GM12878 (cell line): ENCODE measurements at regions not wholly inside any gene's neighbourhood (a gene's known extent, or its start where the extent isn't known, plus 50 kb on each side); places are given as distances from the start of the nearest gene placed in this dataset.
"Not testable (repeated sequence)": the region's sequence is repeated elsewhere in the genome, so short reads cannot be mapped to it uniquely, and the experiment has no call there.

ENCODE experiments used
- ATAC-seq: fragments of 200-7000 bp; cut with Tn5 transposase; 3 replicates; pipeline ENCODE4 v1.9.1; 2020; ENCODE audit warnings: mild to moderate bottlenecking, moderate library complexity
- BruUV-seq: library from RNA; stranded (reverse); fragments of 400-500 nt; replicated peaks from 2 replicates; lab custom pipeline; 2021; lab: Mats Ljungman, UMichigan
- CTCF ChIA-PET: fragments of 300-600 bp; sonication (Branson Sonifier 250); formaldehyde crosslinking; extraction: SDS; loops from one replicate; lab custom pipeline; 2021; ENCODE audit warnings: inconsistent platforms; lab: Yijun Ruan, JAX
- POLR2A ChIA-PET: fragments of 350-600 bp; formaldehyde crosslinking; extraction: SDS; loops from one replicate; lab custom pipeline; 2021; ENCODE audit warnings: inconsistent platforms; lab: Charles Lee
- RAD21 ChIA-PET: fragments of 300-600 bp; sonication (Branson Sonifier 250); formaldehyde crosslinking; loops from one replicate; lab custom pipeline; 2023; ENCODE audit warnings: antibody characterized with exemption; ENCODE audit not compliant: unreplicated experiment; lab: Charles Lee
- SMC1A ChIA-PET: fragments of 300-600 bp; sonication (Branson Sonifier 250); formaldehyde crosslinking; loops from one replicate; lab custom pipeline; 2023; ENCODE audit not compliant: unreplicated experiment, uncharacterized antibody; lab: Charles Lee
- DNase-seq: peaks from one replicate; pipeline ENCODE4 v3.0.0-alpha.2; 2011; ENCODE audit warnings: low read depth, low spot score
- FAIRE-seq: peaks from 3 replicates; lab custom pipeline; 2011; peaks lifted over from hg19 to GRCh38; lab: Jason Lieb, UNC
- H2AFZ ChIP-seq: 2 replicates; pipeline ENCODE4 v1.6.0; 2011; ENCODE audit warnings: low read depth, low read length, control low read depth; ENCODE audit not compliant: control insufficient read depth
- H3K27ac ChIP-seq: 2 replicates; pipeline ENCODE4 v1.5.1; 2011; ENCODE audit warnings: control low read depth; ENCODE audit not compliant: control insufficient read depth, insufficient read depth
- H3K27me3 ChIP-seq, 2 experiments: replicated peaks in 1 of 2; 2 replicates each; pipeline versions ENCODE4 v1.6.0 to v1.6.1; 2011; ENCODE audit warnings: low read length in 1 of 2; ENCODE audit not compliant: control insufficient read depth in 2 of 2, insufficient read depth in 2 of 2
- H3K36me3 ChIP-seq, 2 experiments: 2 replicates each; pipeline ENCODE4 v1.5.1; 2011; ENCODE audit warnings: low read length in 1 of 2; ENCODE audit not compliant: control insufficient read depth in 2 of 2, insufficient read depth in 2 of 2
- H3K4me1 ChIP-seq: 2 replicates; pipeline ENCODE4 v1.6.1; 2011; ENCODE audit warnings: mild to moderate bottlenecking, low read length, moderate library complexity, mixed read lengths; ENCODE audit not compliant: control insufficient read depth, insufficient read depth
- H3K4me2 ChIP-seq: 2 replicates; pipeline ENCODE4 v1.6.0; 2011; ENCODE audit warnings: control low read depth; ENCODE audit not compliant: control insufficient read depth, insufficient read depth
- H3K4me3 ChIP-seq: fragments of 200-600 bp; sonication (generic); 2 replicates; pipeline ENCODE4 v1.5.1; 2016
- H3K79me2 ChIP-seq: 2 replicates; pipeline ENCODE4 v1.6.0; 2011; ENCODE audit warnings: low read length; ENCODE audit not compliant: control insufficient read depth, insufficient read depth
- H3K9ac ChIP-seq: 2 replicates; pipeline ENCODE4 v1.8.0; 2011; ENCODE audit warnings: low read length, control low read depth, mixed read lengths; ENCODE audit not compliant: control insufficient read depth, insufficient read depth
- H3K9me3 ChIP-seq: replicated peaks from 3 replicates; pipeline ENCODE4 v1.5.1; 2011; ENCODE audit warnings: mild to moderate bottlenecking, low read length; ENCODE audit not compliant: control insufficient read depth, insufficient read depth
- H4K20me1 ChIP-seq: 2 replicates; pipeline ENCODE4 v1.6.0; 2011; ENCODE audit not compliant: control insufficient read depth, insufficient read depth
- CHD2 ChIP-seq: IDR thresholded peaks from 2 replicates; pipeline ENCODE4 v1.6.1; 2011; ENCODE audit warnings: low read depth, low read length, improper control_type of control experiment, borderline replicate concordance
- E4F1 ChIP-seq: fragments of 450-650 bp; IDR thresholded peaks from 2 replicates; pipeline ENCODE4 v1.6.1; 2018; ENCODE audit warnings: borderline replicate concordance, mild to moderate bottlenecking; ENCODE audit not compliant: partially characterized antibody
- HDAC2 ChIP-seq: fragments of 200-600 bp; sonication (generic); IDR thresholded peaks from 2 replicates; pipeline ENCODE4 v1.6.1; 2017
- IRF5 ChIP-seq: fragments of 450-650 bp; IDR thresholded peaks from 2 replicates; pipeline ENCODE4 v1.6.1; 2017; ENCODE audit warnings: borderline replicate concordance
- LARP7 ChIP-seq: fragments of 450-650 bp; IDR thresholded peaks from 2 replicates; pipeline ENCODE4 v1.6.1; 2017; ENCODE audit warnings: mild to moderate bottlenecking
- NFXL1 ChIP-seq: fragments of 450-650 bp; IDR thresholded peaks from 2 replicates; pipeline ENCODE4 v1.6.1; 2017; ENCODE audit warnings: antibody characterized with exemption, mild to moderate bottlenecking, borderline replicate concordance
- NFYA ChIP-seq: IDR thresholded peaks from 2 replicates; pipeline ENCODE4 v1.6.1; 2011; ENCODE audit warnings: low read depth, mild to moderate bottlenecking, low read length, improper control_type of control experiment, borderline replicate concordance
- PAX8 ChIP-seq: fragments of 450-650 bp; IDR thresholded peaks from 2 replicates; pipeline ENCODE4 v1.6.1; 2017; ENCODE audit warnings: mild to moderate bottlenecking, moderate library complexity
- SPI1 ChIP-seq: IDR thresholded peaks from 2 replicates; pipeline ENCODE4 v1.6.1; 2011; ENCODE audit warnings: low read depth, mild to moderate bottlenecking, low read length, moderate library complexity, borderline replicate concordance; ENCODE audit not compliant: insufficient read depth
- WGBS: methylation state at CpG from one replicate; pipeline ENCODE4 v1.1.6; 2016; ENCODE audit warnings: low lambda C conversion rate; ENCODE audit not compliant: insufficient replicate concordance, insufficient coverage; ENCODE audit errors: missing lambda C conversion rate; 5-methylcytosine and 5-hydroxymethylcytosine counted together
- in situ Hi-C: fragments of 300-500 bp; cut with MboI; formaldehyde crosslinking; loops from 9 replicates; pipeline ENCODE4 v1.14.3; 2018; ENCODE audit warnings: mixed read lengths
- intact Hi-C: fragments of 100-400 bp; cut with micrococcal nuclease; formaldehyde crosslinking; loops from one replicate; pipeline ENCODE4 v1.14.2; 2022; ENCODE audit not compliant: unreplicated experiment
- TF ChIP-seq, protein P1 (sequence below): fragments of 450-650 bp; IDR thresholded peaks from 2 replicates; pipeline ENCODE4 v1.6.1; 2017; ENCODE audit warnings: mild to moderate bottlenecking, moderate library complexity

- H3K27me3 ChIP-seq, CTCF ChIA-PET, H3K9ac ChIP-seq, H3K9me3 ChIP-seq, ATAC-seq, H3K4me3 ChIP-seq, intact Hi-C loops, H3K4me1 ChIP-seq, H3K36me3 ChIP-seq, FAIRE-seq, BruUV-seq, RAD21 ChIA-PET, DNase-seq, SMC1A ChIA-PET, H4K20me1 ChIP-seq, POLR2A ChIA-PET, H3K27ac ChIP-seq, H2AFZ ChIP-seq, H3K4me2 ChIP-seq, in situ Hi-C loops, H3K79me2 ChIP-seq: not testable (repeated sequence)
- peak; percentile 39; the same call in 1 of the 2 replicates for TF ChIP-seq SPI1
- WGBS: 0% methylated on average over 1 of the region's 1 CpG
Observed at GRCh38 chr14:56365663-56366062, 213.9 kb upstream of the TMEM260 start.

DNA sequence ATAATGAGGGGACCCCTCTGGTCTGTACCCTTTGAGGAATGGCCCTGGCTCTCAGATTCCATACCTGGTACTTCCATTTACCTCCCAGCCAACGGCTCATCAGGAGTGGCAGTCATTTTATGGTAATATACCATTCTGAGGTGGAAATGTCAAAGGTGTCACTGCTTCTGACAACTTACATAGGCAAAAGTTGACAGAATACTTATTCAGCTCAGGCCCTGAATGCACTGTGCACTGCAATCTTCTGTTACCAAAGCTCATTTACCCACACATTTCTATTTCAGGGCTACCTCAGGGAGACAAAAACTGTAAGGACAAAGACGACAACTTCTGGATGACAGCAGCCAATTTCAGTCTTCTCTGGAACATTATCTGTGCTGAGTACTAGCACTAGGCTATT, 212.2 kb upstream of the TMEM260 start:
- Histone ChIP-seq H3K9me3 (no peaks in the 10 kb centered on the region), H3K79me2 (no peaks in the 10 kb centered on the region), H4K20me1 (no peaks in the 10 kb centered on the region), H3K9ac (no peak overlapping the region), H3K36me3 (no peaks in the 10 kb centered on the region), H3K27ac (no peak overlapping the region), H2AFZ (no peak overlapping the region), H3K27me3 (no peaks in the 10 kb centered on the region), H3K4me1 (no peaks in the 10 kb centered on the region), H3K4me2 (no peak overlapping the region), H3K4me3 (no peak overlapping the region)
- RAD21 ChIA-PET: no interaction called here
- intact Hi-C loops (no loop called here), in situ Hi-C loops (no loop called here)
- WGBS: 4% methylated on average over 2 of the region's 2 CpGs
- CTCF ChIA-PET: no interaction called here
- no peak for DNase-seq
- FAIRE-seq: no peak
- SMC1A ChIA-PET: interaction anchor here (0.9 to 1.3 kb wide), 2 partner anchors 11 to 12 kb away, joined by 3 read pairs; no protein-coding TSS in a partner anchor
- no peak for ATAC-seq
- POLR2A ChIA-PET: interaction anchor here (0.6 kb wide), 1 partner anchor 250 kb away, joined by 3 read pairs; no protein-coding TSS in a partner anchor
- no TSS peak for BruUV-seq
- TF ChIP-seq NFXL1 (no peak), NFYA (no peak), LARP7 (no peak), IRF5 (no peak), CHD2 (no peak), HDAC2 (no peak), E4F1 (no peak), PAX8 (no peak)
- TF ChIP-seq, protein P1, sequence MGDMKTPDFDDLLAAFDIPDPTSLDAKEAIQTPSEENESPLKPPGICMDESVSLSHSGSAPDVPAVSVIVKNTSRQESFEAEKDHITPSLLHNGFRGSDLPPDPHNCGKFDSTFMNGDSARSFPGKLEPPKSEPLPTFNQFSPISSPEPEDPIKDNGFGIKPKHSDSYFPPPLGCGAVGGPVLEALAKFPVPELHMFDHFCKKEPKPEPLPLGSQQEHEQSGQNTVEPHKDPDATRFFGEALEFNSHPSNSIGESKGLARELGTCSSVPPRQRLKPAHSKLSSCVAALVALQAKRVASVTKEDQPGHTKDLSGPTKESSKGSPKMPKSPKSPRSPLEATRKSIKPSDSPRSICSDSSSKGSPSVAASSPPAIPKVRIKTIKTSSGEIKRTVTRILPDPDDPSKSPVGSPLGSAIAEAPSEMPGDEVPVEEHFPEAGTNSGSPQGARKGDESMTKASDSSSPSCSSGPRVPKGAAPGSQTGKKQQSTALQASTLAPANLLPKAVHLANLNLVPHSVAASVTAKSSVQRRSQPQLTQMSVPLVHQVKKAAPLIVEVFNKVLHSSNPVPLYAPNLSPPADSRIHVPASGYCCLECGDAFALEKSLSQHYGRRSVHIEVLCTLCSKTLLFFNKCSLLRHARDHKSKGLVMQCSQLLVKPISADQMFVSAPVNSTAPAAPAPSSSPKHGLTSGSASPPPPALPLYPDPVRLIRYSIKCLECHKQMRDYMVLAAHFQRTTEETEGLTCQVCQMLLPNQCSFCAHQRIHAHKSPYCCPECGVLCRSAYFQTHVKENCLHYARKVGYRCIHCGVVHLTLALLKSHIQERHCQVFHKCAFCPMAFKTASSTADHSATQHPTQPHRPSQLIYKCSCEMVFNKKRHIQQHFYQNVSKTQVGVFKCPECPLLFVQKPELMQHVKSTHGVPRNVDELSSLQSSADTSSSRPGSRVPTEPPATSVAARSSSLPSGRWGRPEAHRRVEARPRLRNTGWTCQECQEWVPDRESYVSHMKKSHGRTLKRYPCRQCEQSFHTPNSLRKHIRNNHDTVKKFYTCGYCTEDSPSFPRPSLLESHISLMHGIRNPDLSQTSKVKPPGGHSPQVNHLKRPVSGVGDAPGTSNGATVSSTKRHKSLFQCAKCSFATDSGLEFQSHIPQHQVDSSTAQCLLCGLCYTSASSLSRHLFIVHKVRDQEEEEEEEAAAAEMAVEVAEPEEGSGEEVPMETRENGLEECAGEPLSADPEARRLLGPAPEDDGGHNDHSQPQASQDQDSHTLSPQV: no peak
